ENCODE measurements at regions not wholly inside any gene's neighbourhood (a gene's known extent, or its start where the extent isn't known, plus 50 kb on each side); places are given as distances from the start of the nearest gene placed in this dataset.

GRCh38 chr2:83067947-83068346 is 1391.1 kb downstream of the SUCLG1 start:
- DNase-seq (no peak), ATAC-seq (no peak)
- no peak overlapping the region for H3K4me3 ChIP-seq
- H3K9me3 ChIP-seq = no peaks in the 10 kb centered on the region
- no peaks in the 10 kb centered on the region for H3K36me3 ChIP-seq
- no peak overlapping the region for H3K27ac ChIP-seq
- H3K4me1 ChIP-seq = no peaks in the 10 kb centered on the region
- no peaks in the 10 kb centered on the region for H3K27me3 ChIP-seq
- intact Hi-C loops (cut with DNase I) = no loop called here
- 29 to 56% (median 39%) methylated on average over 1 of the region's 1 CpG for WGBS, 4 donors
- TF ChIP-seq, protein P1, sequence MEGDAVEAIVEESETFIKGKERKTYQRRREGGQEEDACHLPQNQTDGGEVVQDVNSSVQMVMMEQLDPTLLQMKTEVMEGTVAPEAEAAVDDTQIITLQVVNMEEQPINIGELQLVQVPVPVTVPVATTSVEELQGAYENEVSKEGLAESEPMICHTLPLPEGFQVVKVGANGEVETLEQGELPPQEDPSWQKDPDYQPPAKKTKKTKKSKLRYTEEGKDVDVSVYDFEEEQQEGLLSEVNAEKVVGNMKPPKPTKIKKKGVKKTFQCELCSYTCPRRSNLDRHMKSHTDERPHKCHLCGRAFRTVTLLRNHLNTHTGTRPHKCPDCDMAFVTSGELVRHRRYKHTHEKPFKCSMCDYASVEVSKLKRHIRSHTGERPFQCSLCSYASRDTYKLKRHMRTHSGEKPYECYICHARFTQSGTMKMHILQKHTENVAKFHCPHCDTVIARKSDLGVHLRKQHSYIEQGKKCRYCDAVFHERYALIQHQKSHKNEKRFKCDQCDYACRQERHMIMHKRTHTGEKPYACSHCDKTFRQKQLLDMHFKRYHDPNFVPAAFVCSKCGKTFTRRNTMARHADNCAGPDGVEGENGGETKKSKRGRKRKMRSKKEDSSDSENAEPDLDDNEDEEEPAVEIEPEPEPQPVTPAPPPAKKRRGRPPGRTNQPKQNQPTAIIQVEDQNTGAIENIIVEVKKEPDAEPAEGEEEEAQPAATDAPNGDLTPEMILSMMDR (IDR thresholded peaks at IDR 0.05) = no peak
- TF ChIP-seq POLR2A (IDR thresholded peaks at IDR 0.05) = no peak

GRCh38 chr2:83063933-83064332 is 1395.1 kb downstream of the SUCLG1 start:
- Histone ChIP-seq H3K27ac (no peak overlapping the region), H3K27me3 (no peaks in the 10 kb centered on the region), H3K9me3 (peaks cover 0 to 7% (median 0%) of the 10 kb centered on the region in 12 donors), H3K4me1 (no peaks in the 10 kb centered on the region), H3K36me3 (no peaks in the 10 kb centered on the region), H3K4me3 (no peak overlapping the region)
- ATAC-seq = no peak
- 91 to 100% (median 94%) methylated on average over 1 of the region's 1 CpG for WGBS, 4 donors
- DNase-seq = no peak
- intact Hi-C loops (cut with DNase I) = no loop called here
- TF ChIP-seq, protein P1 (IDR thresholded peaks at IDR 0.05) = no peak
- TF ChIP-seq POLR2A (IDR thresholded peaks at IDR 0.05) = no peak

DNA sequence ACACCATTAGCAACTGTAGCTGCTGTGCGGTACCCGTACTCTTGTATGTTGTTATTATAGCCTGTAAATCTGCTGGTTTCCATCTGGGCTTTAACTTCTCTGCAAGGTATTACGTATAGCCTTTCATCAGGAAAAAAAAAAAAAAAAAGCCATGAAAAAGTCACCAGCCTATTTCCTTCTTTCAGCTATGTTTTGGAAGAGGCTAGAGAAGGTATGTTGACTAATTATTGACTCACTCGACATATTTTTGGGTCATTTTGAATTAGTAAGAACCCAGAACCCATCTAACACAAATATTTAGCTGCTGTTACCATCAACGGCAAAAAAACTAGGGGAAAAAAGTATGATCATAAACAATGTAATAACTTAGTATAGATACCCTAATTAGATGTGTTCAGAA is 1395.6 kb downstream of the SUCLG1 start:
- H3K27me3 ChIP-seq = no peaks in the 10 kb centered on the region
- intact Hi-C loops (cut with DNase I) = no loop called here
- no peaks in the 10 kb centered on the region for H3K36me3 ChIP-seq
- H3K4me1 ChIP-seq = no peaks in the 10 kb centered on the region
- 71 to 96% (median 89%) methylated on average over 5 of the region's 5 CpGs for WGBS, 4 donors
- peaks cover 0 to 11% (median 0%) of the 10 kb centered on the region in 12 donors for H3K9me3 ChIP-seq
- ATAC-seq (no peak), DNase-seq (no peak)
- no peak for TF ChIP-seq POLR2A (IDR thresholded peaks at IDR 0.05)
- TF ChIP-seq, protein P1 (IDR thresholded peaks at IDR 0.05) = no peak
- no peak overlapping the region for H3K27ac ChIP-seq
- no peak overlapping the region for H3K4me3 ChIP-seq

- Histone ChIP-seq H3K36me3 (no peaks in the 10 kb centered on the region), H3K27me3 (no peaks in the 10 kb centered on the region), H3K9me3 (peaks cover 0 to 18% (median 2%) of the 10 kb centered on the region in 12 donors), H3K4me3 (no peak overlapping the region), H3K27ac (peak overlapping the region in 1 of 12 donors; percentile 20), H3K4me1 (peaks cover 0 to 11% (median 0%) of the 10 kb centered on the region in 12 donors)
- ATAC-seq (no peak), DNase-seq (no peak)
- intact Hi-C loops (cut with DNase I) = no loop called here
- WGBS, 4 donors = 57 to 69% (median 64%) methylated on average over 2 of the region's 2 CpGs
- no peak for TF ChIP-seq POLR2A (IDR thresholded peaks at IDR 0.05)
- TF ChIP-seq, protein P1 (IDR thresholded peaks at IDR 0.05) = no peak
Observed at GRCh38 chr2:83058683-83059082, 1400.4 kb downstream of the SUCLG1 start.

Data from heart left ventricle (tissue), 16 donors.